H9 (cell line): ENCODE measurements at regions not wholly inside any gene's neighbourhood (a gene's known extent, or its start where the extent isn't known, plus 50 kb on each side); places are given as distances from the start of the nearest gene placed in this dataset.

Source experiments
- DNase-seq: peaks from one replicate; pipeline ENCODE4 v3.0.0-alpha.2; 2017
- H2AFZ ChIP-seq: one replicate; pipeline ENCODE4 v1.6.1; 2013; ENCODE audit warnings: mild to moderate bottlenecking, low read length, control low read depth, moderate library complexity
- H2AK5ac ChIP-seq: 2 replicates; pipeline ENCODE4 v1.6.1; 2013; ENCODE audit warnings: low read length, control low read depth, mixed read lengths; ENCODE audit not compliant: insufficient read length
- H2BK120ac ChIP-seq: one replicate; pipeline ENCODE4 v1.6.1; 2013; ENCODE audit warnings: low read depth, mild to moderate bottlenecking, low read length, control low read depth, inconsistent platforms; ENCODE audit not compliant: poor library complexity, severe bottlenecking
- H2BK12ac ChIP-seq: 2 replicates; pipeline ENCODE4 v1.6.1; 2013; ENCODE audit warnings: low read length, control low read depth, mixed read lengths, low read depth; ENCODE audit not compliant: insufficient read length
- H2BK15ac ChIP-seq: 2 replicates; pipeline ENCODE4 v1.6.1; 2013; ENCODE audit warnings: low read depth, low read length, control low read depth
- H2BK20ac ChIP-seq: one replicate; pipeline ENCODE4 v1.6.1; 2013; ENCODE audit warnings: low read depth, mild to moderate bottlenecking, low read length, control low read depth, inconsistent platforms; ENCODE audit not compliant: poor library complexity, severe bottlenecking
- H2BK5ac ChIP-seq: 2 replicates; pipeline ENCODE4 v1.6.1; 2013; ENCODE audit warnings: low read length, control low read depth, mixed read lengths; ENCODE audit not compliant: insufficient read length
- H3K14ac ChIP-seq: 2 replicates; pipeline ENCODE4 v1.6.1; 2013; ENCODE audit warnings: low read length, control low read depth; ENCODE audit not compliant: insufficient read depth
- H3K18ac ChIP-seq: 2 replicates; pipeline ENCODE4 v1.6.1; 2013; ENCODE audit warnings: low read depth, mild to moderate bottlenecking, mixed read lengths, low read length, control low read depth; ENCODE audit not compliant: insufficient read length
- H3K23ac ChIP-seq: 2 replicates; pipeline ENCODE4 v1.6.1; 2013; ENCODE audit warnings: low read length, control low read depth, mixed read lengths, low read depth; ENCODE audit not compliant: insufficient read length
- H3K23me2 ChIP-seq: 2 replicates; pipeline ENCODE4 v1.6.1; 2013; ENCODE audit warnings: low read depth, mild to moderate bottlenecking, mixed read lengths, low read length, control low read depth; ENCODE audit not compliant: insufficient read length, poor library complexity, severe bottlenecking
- H3K27ac ChIP-seq: 2 replicates; pipeline ENCODE4 v1.5.1; 2013; ENCODE audit warnings: low read length, control low read depth, mixed read lengths, low read depth; ENCODE audit not compliant: insufficient read length
- H3K27me3 ChIP-seq: 2 replicates; pipeline ENCODE4 v1.6.1; 2013; ENCODE audit warnings: low read length, control low read depth, inconsistent platforms; ENCODE audit not compliant: insufficient read depth
- H3K4ac ChIP-seq: 2 replicates; pipeline ENCODE4 v1.6.1; 2013; ENCODE audit warnings: low read depth, mild to moderate bottlenecking, control low read depth, inconsistent platforms, low read length, moderate library complexity
- H3K4me1 ChIP-seq: 2 replicates; pipeline ENCODE4 v1.6.1; 2013; ENCODE audit warnings: low read length, control low read depth, inconsistent platforms; ENCODE audit not compliant: insufficient read depth
- H3K4me2 ChIP-seq: 2 replicates; pipeline ENCODE4 v1.6.1; 2013; ENCODE audit warnings: low read length, control low read depth, mixed read lengths; ENCODE audit not compliant: insufficient read length, insufficient read depth
- H3K56ac ChIP-seq: 2 replicates; pipeline ENCODE4 v1.6.1; 2013; ENCODE audit warnings: low read depth, mild to moderate bottlenecking, mixed read lengths, low read length, control low read depth; ENCODE audit not compliant: insufficient read length
- H3K79me1 ChIP-seq: 2 replicates; pipeline ENCODE4 v1.6.1; 2013; ENCODE audit warnings: low read depth, mild to moderate bottlenecking, moderate library complexity, low read length, control low read depth, inconsistent platforms; ENCODE audit not compliant: insufficient read depth, poor library complexity, severe bottlenecking
- H3K79me2 ChIP-seq: 2 replicates; pipeline ENCODE4 v1.6.1; 2013; ENCODE audit warnings: low read length, control low read depth, inconsistent platforms; ENCODE audit not compliant: insufficient read depth
- H3K9ac ChIP-seq: 2 replicates; pipeline ENCODE4 v1.6.1; 2013; ENCODE audit warnings: low read length, control low read depth, mixed read lengths; ENCODE audit not compliant: insufficient read length; ENCODE audit errors: extremely low read depth
- H3K9me3 ChIP-seq: one replicate; pipeline ENCODE4 v1.6.1; 2013; ENCODE audit warnings: low read depth, low read length, inconsistent platforms; ENCODE audit not compliant: control insufficient read depth
- H3T11ph ChIP-seq: one replicate; pipeline ENCODE4 v1.6.1; 2013; ENCODE audit warnings: mild to moderate bottlenecking, low read length, control low read depth, inconsistent platforms
- H4K20me1 ChIP-seq: one replicate; pipeline ENCODE4 v1.6.1; 2013; ENCODE audit not compliant: control insufficient read depth, insufficient read length, insufficient read depth
- H4K5ac ChIP-seq: 2 replicates; pipeline ENCODE4 v1.6.1; 2013; ENCODE audit warnings: low read depth, mild to moderate bottlenecking, mixed read lengths, low read length, control low read depth; ENCODE audit not compliant: insufficient read length
- H4K8ac ChIP-seq: replicated peaks from 2 replicates; pipeline ENCODE4 v1.6.1; 2013; ENCODE audit warnings: low read length, control low read depth, mixed read lengths, low read depth; ENCODE audit not compliant: insufficient read length
- H4K91ac ChIP-seq: 2 replicates; pipeline ENCODE4 v1.6.1; 2013; ENCODE audit warnings: low read depth, mild to moderate bottlenecking, moderate library complexity, mixed read lengths, low read length, control low read depth; ENCODE audit not compliant: insufficient read length
- H3K27ac Mint-ChIP-seq, 3 experiments: 2 replicates in 2 of 3; 3 replicates in 1 of 3; pipeline ENCODE4 v1.8.0; 2020 to 2021; ENCODE audit warnings: mixed read lengths in 3 of 3, mild to moderate bottlenecking in 1 of 3, moderate library complexity in 1 of 3
- H3K27me3 Mint-ChIP-seq: 2 replicates; pipeline ENCODE4 v1.8.0; 2021; ENCODE audit warnings: low read depth, mild to moderate bottlenecking, moderate library complexity, mixed read lengths
- H3K36me3 Mint-ChIP-seq, 3 experiments: 2 replicates in 2 of 3; 3 replicates in 1 of 3; pipeline ENCODE4 v1.8.0; 2020 to 2021; ENCODE audit warnings: low read depth in 3 of 3, mixed read lengths in 3 of 3; ENCODE audit not compliant: insufficient read depth in 1 of 3
- H3K4me1 Mint-ChIP-seq, 2 experiments: 2 replicates each; pipeline ENCODE4 v1.8.0; 2020; ENCODE audit warnings: mixed read lengths in 2 of 2
- H3K4me3 Mint-ChIP-seq, 2 experiments: 2 replicates in 1 of 2; 3 replicates in 1 of 2; pipeline ENCODE4 v1.8.0; 2020 to 2021; ENCODE audit warnings: mild to moderate bottlenecking in 2 of 2, mixed read lengths in 2 of 2, moderate library complexity in 1 of 2
- H3K9me3 Mint-ChIP-seq, 2 experiments: 2 replicates in 1 of 2; 3 replicates in 1 of 2; pipeline ENCODE4 v1.8.0; 2020; ENCODE audit warnings: mild to moderate bottlenecking in 2 of 2, mixed read lengths in 2 of 2, moderate library complexity in 1 of 2
- WGBS: extraction: QIAGEN DNeasy Blood & Tissue Kit; methylation state at CpG from one replicate; pipeline ENCODE4 v1.1.7; 2013; ENCODE audit warnings: missing lambda C conversion rate, low lambda C conversion rate, mixed read lengths; ENCODE audit not compliant: insufficient read length; ENCODE audit errors: extremely low coverage; 5-methylcytosine and 5-hydroxymethylcytosine counted together
- TF ChIP-seq, protein P1 (sequence below): fragments of 200-600 bp; sonication (generic); conservative IDR thresholded peaks from 3 replicates; pipeline ENCODE4 v1.8.0; 2021; ENCODE audit warnings: antibody characterized with exemption, mild to moderate bottlenecking

DNA sequence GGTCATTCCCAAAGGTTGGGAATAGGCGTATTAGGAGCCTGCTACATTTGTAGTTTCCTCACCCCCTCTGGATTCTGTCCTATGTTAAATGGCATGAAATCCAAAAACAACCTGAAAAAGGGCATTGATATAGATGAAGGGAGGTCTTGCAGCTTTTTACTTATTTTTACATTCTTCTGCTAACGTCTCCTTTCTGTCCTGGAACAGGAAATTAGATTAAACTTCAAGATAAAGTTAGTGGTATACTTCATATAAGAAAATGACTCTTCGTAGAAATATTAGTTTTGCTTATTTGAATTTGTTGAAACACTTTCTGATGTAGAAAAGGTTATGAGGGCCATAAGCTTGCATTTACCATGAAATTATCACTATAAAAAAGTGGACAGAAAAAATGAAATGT lies 694.5 kb downstream of the ADCYAP1 start:
- TF ChIP-seq, protein P1, sequence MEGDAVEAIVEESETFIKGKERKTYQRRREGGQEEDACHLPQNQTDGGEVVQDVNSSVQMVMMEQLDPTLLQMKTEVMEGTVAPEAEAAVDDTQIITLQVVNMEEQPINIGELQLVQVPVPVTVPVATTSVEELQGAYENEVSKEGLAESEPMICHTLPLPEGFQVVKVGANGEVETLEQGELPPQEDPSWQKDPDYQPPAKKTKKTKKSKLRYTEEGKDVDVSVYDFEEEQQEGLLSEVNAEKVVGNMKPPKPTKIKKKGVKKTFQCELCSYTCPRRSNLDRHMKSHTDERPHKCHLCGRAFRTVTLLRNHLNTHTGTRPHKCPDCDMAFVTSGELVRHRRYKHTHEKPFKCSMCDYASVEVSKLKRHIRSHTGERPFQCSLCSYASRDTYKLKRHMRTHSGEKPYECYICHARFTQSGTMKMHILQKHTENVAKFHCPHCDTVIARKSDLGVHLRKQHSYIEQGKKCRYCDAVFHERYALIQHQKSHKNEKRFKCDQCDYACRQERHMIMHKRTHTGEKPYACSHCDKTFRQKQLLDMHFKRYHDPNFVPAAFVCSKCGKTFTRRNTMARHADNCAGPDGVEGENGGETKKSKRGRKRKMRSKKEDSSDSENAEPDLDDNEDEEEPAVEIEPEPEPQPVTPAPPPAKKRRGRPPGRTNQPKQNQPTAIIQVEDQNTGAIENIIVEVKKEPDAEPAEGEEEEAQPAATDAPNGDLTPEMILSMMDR = no peak
- Histone ChIP-seq H4K91ac (no peak overlapping the region), H2BK120ac (no peak overlapping the region), H2BK20ac (no peak overlapping the region), H3K9ac (no peak overlapping the region), H3K9me3 (no peaks in the 10 kb centered on the region), H3K79me2 (no peaks in the 10 kb centered on the region), H4K20me1 (no peaks in the 10 kb centered on the region), H2BK12ac (no peak overlapping the region), H3K79me1 (no peaks in the 10 kb centered on the region), H2AFZ (no peak overlapping the region), H3K23ac (no peak overlapping the region), H3K27me3 (no peaks in the 10 kb centered on the region), H3K18ac (no peak overlapping the region), H2AK5ac (no peak overlapping the region), H4K5ac (no peak overlapping the region), H3K27ac (no peak overlapping the region), H2BK5ac (no peak overlapping the region), H3T11ph (no peak overlapping the region), H4K8ac (no peak overlapping the region), H3K4me1 (no peaks in the 10 kb centered on the region), H3K56ac (no peak overlapping the region), H2BK15ac (no peak overlapping the region), H3K4me2 (no peak overlapping the region), H3K23me2 (no peaks in the 10 kb centered on the region), H3K4ac (no peak overlapping the region), H3K14ac (no peak overlapping the region)
- H3K4me1 Mint-ChIP-seq = no peaks in the 10 kb centered on the region
- no peak for DNase-seq
- H3K36me3 Mint-ChIP-seq = no peaks in the 10 kb centered on the region
- no peak overlapping the region for H3K27ac Mint-ChIP-seq
- H3K4me3 Mint-ChIP-seq = no peak overlapping the region
- no peaks in the 10 kb centered on the region for H3K9me3 Mint-ChIP-seq
- WGBS = no CpG with 5 or more reads among the region's 3 CpGs
- H3K27me3 Mint-ChIP-seq = no peaks in the 10 kb centered on the region
